Endothelial cell of umbilical vein (primary cell): ENCODE measurements at regions not wholly inside any gene's neighbourhood (a gene's known extent, or its start where the extent isn't known, plus 50 kb on each side); places are given as distances from the start of the nearest gene placed in this dataset.

Source experiments
- EZH2 ChIP-seq: IDR thresholded peaks from 2 replicates; pipeline ENCODE4 v1.6.1; 2012; ENCODE audit warnings: borderline replicate concordance, low read depth, mild to moderate bottlenecking, moderate library complexity, low read length, inconsistent platforms; ENCODE audit not compliant: severe bottlenecking
- GATA2 ChIP-seq: IDR thresholded peaks from 2 replicates; pipeline ENCODE4 v1.7.0; 2011; ENCODE audit warnings: low read depth, mild to moderate bottlenecking, moderate library complexity, mixed read lengths, low read length; ENCODE audit not compliant: insufficient read length, insufficient read depth
- JUN ChIP-seq: IDR thresholded peaks from 2 replicates; pipeline ENCODE4 v1.6.1; 2011; ENCODE audit warnings: borderline replicate concordance, low read depth; ENCODE audit not compliant: insufficient read length, insufficient read depth
- POLR2A ChIP-seq: IDR thresholded peaks from 2 replicates; pipeline ENCODE4 v1.6.1; 2012; ENCODE audit warnings: low read depth, mild to moderate bottlenecking, control low read depth, low read length
- POLR2AphosphoS5 ChIP-seq: IDR thresholded peaks from 2 replicates; pipeline ENCODE4 v1.6.1; 2012; ENCODE audit warnings: low read depth, mild to moderate bottlenecking, control low read depth, low read length, moderate library complexity; ENCODE audit not compliant: insufficient read depth
- TF ChIP-seq, protein P1 (sequence below), 2 donors: IDR thresholded peaks; 1 replicate in 1 of 2; 2 replicates in 1 of 2; pipeline ENCODE4 v1.5.1; 2011; ENCODE audit warnings: low read length in 2 of 2, mild to moderate bottlenecking in 2 of 2, moderate library complexity in 2 of 2, control low read depth in 1 of 2, inconsistent platforms in 1 of 2, low read depth in 1 of 2; ENCODE audit not compliant: insufficient read depth in 1 of 2; ENCODE audit errors: extremely low read depth in 1 of 2

DNA sequence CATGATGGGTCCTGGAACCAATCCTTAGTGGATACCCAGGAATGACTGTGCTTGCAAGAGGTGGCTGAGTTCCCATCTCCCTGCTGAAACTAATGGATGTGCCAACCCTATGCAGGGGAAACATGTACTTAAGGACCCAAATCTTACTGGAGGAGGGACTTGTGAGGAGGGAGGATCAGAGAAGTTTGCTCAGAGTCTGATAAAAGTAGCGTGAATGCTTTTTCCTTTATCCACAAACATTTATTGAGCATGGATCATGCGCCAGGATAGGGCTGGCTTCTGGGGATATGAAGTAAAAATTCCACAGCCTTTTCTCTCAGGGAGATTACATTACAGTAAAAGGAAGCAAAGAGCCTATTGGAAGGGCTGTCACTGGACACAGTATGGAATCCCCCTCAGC lies 358.5 kb downstream of the RPS24 start:
- TF ChIP-seq POLR2A, result no peak
- no peak for TF ChIP-seq POLR2AphosphoS5
- TF ChIP-seq GATA2, result no peak
- TF ChIP-seq, protein P1, sequence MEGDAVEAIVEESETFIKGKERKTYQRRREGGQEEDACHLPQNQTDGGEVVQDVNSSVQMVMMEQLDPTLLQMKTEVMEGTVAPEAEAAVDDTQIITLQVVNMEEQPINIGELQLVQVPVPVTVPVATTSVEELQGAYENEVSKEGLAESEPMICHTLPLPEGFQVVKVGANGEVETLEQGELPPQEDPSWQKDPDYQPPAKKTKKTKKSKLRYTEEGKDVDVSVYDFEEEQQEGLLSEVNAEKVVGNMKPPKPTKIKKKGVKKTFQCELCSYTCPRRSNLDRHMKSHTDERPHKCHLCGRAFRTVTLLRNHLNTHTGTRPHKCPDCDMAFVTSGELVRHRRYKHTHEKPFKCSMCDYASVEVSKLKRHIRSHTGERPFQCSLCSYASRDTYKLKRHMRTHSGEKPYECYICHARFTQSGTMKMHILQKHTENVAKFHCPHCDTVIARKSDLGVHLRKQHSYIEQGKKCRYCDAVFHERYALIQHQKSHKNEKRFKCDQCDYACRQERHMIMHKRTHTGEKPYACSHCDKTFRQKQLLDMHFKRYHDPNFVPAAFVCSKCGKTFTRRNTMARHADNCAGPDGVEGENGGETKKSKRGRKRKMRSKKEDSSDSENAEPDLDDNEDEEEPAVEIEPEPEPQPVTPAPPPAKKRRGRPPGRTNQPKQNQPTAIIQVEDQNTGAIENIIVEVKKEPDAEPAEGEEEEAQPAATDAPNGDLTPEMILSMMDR (IDR thresholded peaks at IDR 0.05; ENCODE audit: extremely low read depth in 1 of 2, insufficient read depth in 1 of 2, low read depth in 1 of 2, low read length in 2 of 2), result no peak
- no peak for TF ChIP-seq EZH2
- no peak for TF ChIP-seq JUN
